ENCODE measurements at regions not wholly inside any gene's neighbourhood (a gene's known extent, or its start where the extent isn't known, plus 50 kb on each side); places are given as distances from the start of the nearest gene placed in this dataset.
"Not testable (repeated sequence)": the region's sequence is repeated elsewhere in the genome, so short reads cannot be mapped to it uniquely, and the experiment has no call there.

- Mint-ChIP-seq H3K27me3 (peaks cover 4% of the 10 kb centered on the region), H3K4me1 (ENCODE audit: low read depth) (no peaks in the 10 kb centered on the region), H3K27ac (no peak overlapping the region), H3K36me3 (ENCODE audit: low read depth) (no peaks in the 10 kb centered on the region), H3K9me3 (no peaks in the 10 kb centered on the region), H3K4me3 (no peak overlapping the region)
- ATAC-seq (ENCODE audit: poor library complexity), result no peak
- TF ChIP-seq, protein P1, sequence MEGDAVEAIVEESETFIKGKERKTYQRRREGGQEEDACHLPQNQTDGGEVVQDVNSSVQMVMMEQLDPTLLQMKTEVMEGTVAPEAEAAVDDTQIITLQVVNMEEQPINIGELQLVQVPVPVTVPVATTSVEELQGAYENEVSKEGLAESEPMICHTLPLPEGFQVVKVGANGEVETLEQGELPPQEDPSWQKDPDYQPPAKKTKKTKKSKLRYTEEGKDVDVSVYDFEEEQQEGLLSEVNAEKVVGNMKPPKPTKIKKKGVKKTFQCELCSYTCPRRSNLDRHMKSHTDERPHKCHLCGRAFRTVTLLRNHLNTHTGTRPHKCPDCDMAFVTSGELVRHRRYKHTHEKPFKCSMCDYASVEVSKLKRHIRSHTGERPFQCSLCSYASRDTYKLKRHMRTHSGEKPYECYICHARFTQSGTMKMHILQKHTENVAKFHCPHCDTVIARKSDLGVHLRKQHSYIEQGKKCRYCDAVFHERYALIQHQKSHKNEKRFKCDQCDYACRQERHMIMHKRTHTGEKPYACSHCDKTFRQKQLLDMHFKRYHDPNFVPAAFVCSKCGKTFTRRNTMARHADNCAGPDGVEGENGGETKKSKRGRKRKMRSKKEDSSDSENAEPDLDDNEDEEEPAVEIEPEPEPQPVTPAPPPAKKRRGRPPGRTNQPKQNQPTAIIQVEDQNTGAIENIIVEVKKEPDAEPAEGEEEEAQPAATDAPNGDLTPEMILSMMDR (IDR thresholded peaks at IDR 0.05), result no peak
- ChIA-PET POLR2A (no interaction called here), CTCF (no interaction called here)
- Histone ChIP-seq H3K9me3 (ENCODE audit: control insufficient read depth in 1 of 2, insufficient read depth in 1 of 2, low read length in 2 of 2) (no peaks in the 10 kb centered on the region), H3K4me3 (ENCODE audit: low read length) (no peak overlapping the region), H3K27ac (ENCODE audit: low read depth in 1 of 2, low read length in 2 of 2) (no peak overlapping the region), H3K4me1 (ENCODE audit: insufficient read depth, low read length) (no peaks in the 10 kb centered on the region), H3K36me3 (ENCODE audit: insufficient read depth, low read length) (no peaks in the 10 kb centered on the region), H3K27me3 (ENCODE audit: control insufficient read depth in 1 of 2, insufficient read depth in 2 of 2, low read length in 2 of 2) (peaks cover 0 to 2% of the 10 kb centered on the region in 2 experiments)
- DNase-seq, result no peak
- intact Hi-C loops (cut with DNase I, micrococcal nuclease), result no loop called here
Observed at GRCh38 chr16:26721290-26721689, 345.4 kb upstream of the C16orf82 start.

GRCh38 chr16:26721957-26722356 lies 344.8 kb upstream of the C16orf82 start:
- H3K4me1 Mint-ChIP-seq (ENCODE audit: low read depth); H3K4me1 ChIP-seq (ENCODE audit: insufficient read depth, low read length): not testable (repeated sequence)

DNA sequence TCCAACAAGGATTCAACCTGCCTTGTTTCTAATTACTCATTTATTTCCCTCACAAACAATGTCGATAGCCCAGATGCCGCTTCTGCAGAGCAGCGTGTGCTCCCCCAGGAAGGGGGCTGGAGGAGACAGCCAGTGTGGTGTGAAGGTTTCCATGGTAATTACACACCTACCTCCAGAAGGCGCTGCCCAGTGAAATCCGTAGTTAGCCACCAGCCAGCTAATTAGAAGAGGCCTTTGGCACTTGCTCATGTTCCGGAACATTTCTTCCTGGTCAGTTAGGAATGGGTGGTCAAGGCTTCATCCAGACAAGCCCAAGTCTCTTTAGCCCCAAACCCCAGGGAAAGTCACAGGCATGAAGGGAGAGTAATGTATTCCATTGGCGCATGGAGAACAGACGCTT lies 342.5 kb upstream of the C16orf82 start:
- POLR2A ChIA-PET, result no interaction called here
- H3K4me1 Mint-ChIP-seq (ENCODE audit: low read depth), result no peaks in the 10 kb centered on the region
- H3K27me3 ChIP-seq (ENCODE audit: control insufficient read depth in 1 of 2, insufficient read depth in 2 of 2, low read length in 2 of 2), result peaks cover 0 to 2% of the 10 kb centered on the region in 2 experiments
- TF ChIP-seq, protein P1 (IDR thresholded peaks at IDR 0.05), result no peak
- no peak overlapping the region for H3K27ac Mint-ChIP-seq
- CTCF ChIA-PET, result no interaction called here
- no peak for ATAC-seq (ENCODE audit: poor library complexity)
- H3K9me3 ChIP-seq (ENCODE audit: control insufficient read depth in 1 of 2, insufficient read depth in 1 of 2, low read length in 2 of 2), result no peaks in the 10 kb centered on the region
- no peaks in the 10 kb centered on the region for H3K4me1 ChIP-seq (ENCODE audit: insufficient read depth, low read length)
- H3K9me3 Mint-ChIP-seq, result no peaks in the 10 kb centered on the region
- intact Hi-C loops (cut with DNase I, micrococcal nuclease), result no loop called here
- H3K36me3 ChIP-seq (ENCODE audit: insufficient read depth, low read length), result no peaks in the 10 kb centered on the region
- H3K4me3 ChIP-seq (ENCODE audit: low read length), result no peak overlapping the region
- no peak for DNase-seq
- H3K27ac ChIP-seq (ENCODE audit: low read depth in 1 of 2, low read length in 2 of 2), result no peak overlapping the region
- H3K4me3 Mint-ChIP-seq, result no peak overlapping the region
- no peaks in the 10 kb centered on the region for H3K36me3 Mint-ChIP-seq (ENCODE audit: low read depth)
- H3K27me3 Mint-ChIP-seq, result peaks cover 14% of the 10 kb centered on the region

More at GRCh38 chr16:26721957-26722356, 344.8 kb upstream of the C16orf82 start:
- H3K4me3 Mint-ChIP-seq; H3K9me3 Mint-ChIP-seq; POLR2A ChIA-PET; H3K27me3 Mint-ChIP-seq; H3K36me3 ChIP-seq (ENCODE audit: insufficient read depth, low read length); H3K9me3 ChIP-seq (ENCODE audit: control insufficient read depth in 1 of 2, insufficient read depth in 1 of 2, low read length in 2 of 2); H3K36me3 Mint-ChIP-seq (ENCODE audit: low read depth); H3K27ac ChIP-seq (ENCODE audit: low read depth in 1 of 2, low read length in 2 of 2); H3K27me3 ChIP-seq (ENCODE audit: control insufficient read depth in 1 of 2, insufficient read depth in 2 of 2, low read length in 2 of 2); ATAC-seq (ENCODE audit: poor library complexity); CTCF ChIA-PET; intact Hi-C loops (cut with DNase I, micrococcal nuclease); DNase-seq; H3K27ac Mint-ChIP-seq; H3K4me3 ChIP-seq (ENCODE audit: low read length): not testable (repeated sequence)

GRCh38 chr16:26727848-26728247 lies 338.9 kb upstream of the C16orf82 start:
- Mint-ChIP-seq H3K27ac (no peak overlapping the region), H3K27me3 (peaks cover 14% of the 10 kb centered on the region), H3K9me3 (no peaks in the 10 kb centered on the region), H3K4me3 (no peak overlapping the region), H3K36me3 (ENCODE audit: low read depth) (no peaks in the 10 kb centered on the region), H3K4me1 (ENCODE audit: low read depth) (no peaks in the 10 kb centered on the region)
- DNase-seq (no peak), ATAC-seq (ENCODE audit: poor library complexity) (no peak)
- Histone ChIP-seq H3K27me3 (ENCODE audit: control insufficient read depth in 1 of 2, insufficient read depth in 2 of 2, low read length in 2 of 2) (peaks cover 0 to 1% of the 10 kb centered on the region in 2 experiments), H3K9me3 (ENCODE audit: control insufficient read depth in 1 of 2, insufficient read depth in 1 of 2, low read length in 2 of 2) (no peaks in the 10 kb centered on the region), H3K36me3 (ENCODE audit: insufficient read depth, low read length) (no peaks in the 10 kb centered on the region), H3K4me3 (ENCODE audit: low read length) (no peak overlapping the region), H3K4me1 (ENCODE audit: insufficient read depth, low read length) (no peaks in the 10 kb centered on the region), H3K27ac (ENCODE audit: low read depth in 1 of 2, low read length in 2 of 2) (no peak overlapping the region)
- ChIA-PET POLR2A (no interaction called here), CTCF (no interaction called here)
- intact Hi-C loops (cut with DNase I, micrococcal nuclease), result no loop called here
- TF ChIP-seq, protein P1 (IDR thresholded peaks at IDR 0.05), result no peak
